ENCODE measurements at regions not wholly inside any gene's neighbourhood (a gene's known extent, or its start where the extent isn't known, plus 50 kb on each side); places are given as distances from the start of the nearest gene placed in this dataset.
"Not testable (repeated sequence)": the region's sequence is repeated elsewhere in the genome, so short reads cannot be mapped to it uniquely, and the experiment has no call there.

- DNase-seq (ENCODE audit: low read depth), result no peak
These were observed 458.8 kb downstream of the METTL4 start for GRCh38 chr18:2112435-2113045.

GRCh38 chr18:2114289-2114688 lies 457.0 kb downstream of the METTL4 start:
- DNase-seq (ENCODE audit: low read depth), result no peak

GRCh38 chr18:2114765-2115164 lies 456.5 kb downstream of the METTL4 start:
- DNase-seq (ENCODE audit: low read depth), result no peak

GRCh38 chr18:2121224-2121623 lies 450.1 kb downstream of the METTL4 start:
- no peak for DNase-seq (ENCODE audit: low read depth)

- no peak for DNase-seq (ENCODE audit: low read depth)
These were observed 448.2 kb downstream of the METTL4 start for GRCh38 chr18:2123077-2123476.

DNA sequence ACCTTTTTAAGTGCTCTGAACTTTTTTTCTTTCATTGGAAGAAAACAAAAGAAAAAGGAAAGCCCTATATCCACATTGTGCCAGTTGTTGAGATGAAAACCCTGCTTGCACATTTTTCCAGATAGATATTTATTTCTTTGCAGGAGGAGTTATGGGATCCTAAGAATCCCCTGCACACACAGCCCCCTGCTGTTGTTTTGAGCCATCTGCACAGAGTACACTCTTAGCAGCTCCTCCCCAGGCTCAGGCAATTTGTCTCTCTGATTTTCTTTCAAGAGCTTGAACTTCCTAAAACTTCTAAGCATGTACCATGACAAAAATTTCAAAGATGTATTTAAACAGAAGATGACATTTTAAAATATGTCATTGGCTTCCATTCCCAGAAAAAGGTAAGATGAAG lies 436.9 kb downstream of the METTL4 start:
- no peak for DNase-seq (ENCODE audit: low read depth)

DNA sequence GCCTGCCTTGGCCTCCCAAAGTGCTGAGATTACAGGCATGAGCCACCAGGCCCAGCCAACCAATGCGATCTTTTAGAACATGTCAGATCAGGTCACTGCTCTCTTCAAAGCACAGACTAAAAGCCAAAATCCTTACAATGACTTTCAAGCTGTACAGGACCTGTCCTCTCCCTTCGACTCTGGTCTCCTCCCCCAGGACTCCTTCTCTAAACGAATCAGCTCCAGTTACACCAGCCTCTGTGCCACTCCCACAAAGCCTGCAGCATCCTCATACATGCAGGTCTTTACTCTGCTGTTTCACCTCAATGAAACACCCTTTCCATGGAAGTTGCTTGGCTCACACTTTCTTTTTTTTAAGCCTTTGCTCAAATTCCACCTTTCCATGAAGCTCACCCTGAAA lies 436.0 kb downstream of the METTL4 start:
- no peak for DNase-seq (ENCODE audit: low read depth)

GRCh38 chr18:2138552-2138951 lies 432.8 kb downstream of the METTL4 start:
- no peak for DNase-seq (ENCODE audit: low read depth)

- DNase-seq (ENCODE audit: low read depth), result no peak
These were observed 431.6 kb downstream of the METTL4 start for GRCh38 chr18:2139691-2140090.

GRCh38 chr18:2143636-2144035 lies 427.7 kb downstream of the METTL4 start:
- no peak for DNase-seq (ENCODE audit: low read depth)

DNA sequence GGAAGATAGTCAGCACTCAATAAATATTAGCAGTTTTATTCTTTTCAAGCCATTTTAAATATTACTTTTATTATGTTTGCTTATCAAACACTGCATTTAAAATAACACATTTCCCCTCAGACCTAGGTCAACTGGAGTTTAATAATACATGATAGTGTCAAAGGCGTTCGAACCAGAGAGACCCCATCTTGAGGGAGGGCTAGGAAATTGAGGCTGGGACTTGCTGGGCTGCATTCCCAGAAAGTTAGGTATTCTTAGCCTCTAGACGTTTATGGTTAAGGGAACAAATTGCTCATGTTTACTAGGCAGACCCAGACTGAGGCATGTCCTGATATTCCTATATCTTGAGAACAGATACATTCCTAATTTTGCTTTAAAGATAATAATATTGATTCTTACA lies 426.5 kb downstream of the METTL4 start:
- no peak for DNase-seq (ENCODE audit: low read depth)

GRCh38 chr18:2146092-2146491 lies 425.2 kb downstream of the METTL4 start:
- no peak for DNase-seq (ENCODE audit: low read depth)

- no peak for DNase-seq (ENCODE audit: low read depth)
These were observed 424.6 kb downstream of the METTL4 start for GRCh38 chr18:2146754-2147153.

- no peak for DNase-seq (ENCODE audit: low read depth)
These were observed 423.7 kb downstream of the METTL4 start for GRCh38 chr18:2147476-2148230.

DNA sequence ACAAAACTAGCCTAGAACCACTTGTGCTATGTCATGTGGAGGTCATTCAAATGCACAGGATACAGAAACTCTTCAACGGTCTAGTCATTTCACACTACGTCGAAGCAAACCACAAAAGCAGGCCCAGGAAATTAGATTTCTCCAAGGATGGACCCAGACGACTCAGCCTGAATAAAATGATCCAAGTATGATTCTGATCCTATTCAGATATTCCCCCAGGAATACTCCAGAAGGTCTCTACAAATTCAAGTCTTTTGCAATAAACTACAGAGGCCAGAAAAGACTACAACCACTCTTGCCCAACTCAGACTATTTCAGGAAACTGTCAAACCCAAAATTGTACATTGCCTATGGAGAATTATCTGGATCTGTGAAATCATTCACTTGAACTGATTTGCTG lies 422.5 kb downstream of the METTL4 start:
- DNase-seq (ENCODE audit: low read depth), result no peak

DNA sequence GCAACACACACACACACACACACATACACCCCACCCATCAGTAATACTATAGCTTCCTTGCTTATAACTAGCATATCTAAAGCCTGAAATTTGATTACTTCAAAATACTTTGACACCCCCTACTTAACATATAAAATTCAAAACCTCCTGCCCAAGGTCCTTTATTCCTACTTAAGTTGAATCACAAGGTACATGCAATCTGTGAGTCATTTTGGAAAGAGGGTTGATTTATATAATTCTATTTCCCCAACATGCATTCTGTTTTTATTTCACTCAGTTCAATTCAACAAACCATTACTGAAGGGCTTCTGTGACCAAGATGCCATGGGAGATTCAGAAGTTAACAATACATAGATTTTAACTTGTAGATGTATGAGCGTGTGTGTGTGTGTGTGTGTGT lies 420.7 kb downstream of the METTL4 start:
- DNase-seq (ENCODE audit: low read depth), result no peak

DNA sequence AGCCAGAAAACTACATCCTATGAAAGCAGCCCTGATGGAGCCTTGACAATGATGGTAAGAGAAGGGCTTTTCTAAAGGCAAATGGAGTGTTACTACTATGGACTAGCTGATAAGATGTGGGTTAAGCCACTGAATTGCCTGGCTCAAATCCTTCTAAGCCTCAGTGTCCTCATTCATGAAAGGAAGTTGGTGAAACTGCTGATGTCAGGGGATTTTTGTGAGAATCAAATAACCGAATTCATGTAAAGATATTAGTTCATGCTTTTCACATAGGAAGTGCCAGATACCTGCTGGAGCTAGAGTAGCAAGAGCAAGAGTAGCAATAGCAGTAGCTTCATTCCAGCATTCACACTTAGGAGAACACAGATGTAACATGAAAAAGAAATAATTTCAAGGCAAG lies 417.0 kb downstream of the METTL4 start:
- no peak for DNase-seq (ENCODE audit: low read depth)

DNA sequence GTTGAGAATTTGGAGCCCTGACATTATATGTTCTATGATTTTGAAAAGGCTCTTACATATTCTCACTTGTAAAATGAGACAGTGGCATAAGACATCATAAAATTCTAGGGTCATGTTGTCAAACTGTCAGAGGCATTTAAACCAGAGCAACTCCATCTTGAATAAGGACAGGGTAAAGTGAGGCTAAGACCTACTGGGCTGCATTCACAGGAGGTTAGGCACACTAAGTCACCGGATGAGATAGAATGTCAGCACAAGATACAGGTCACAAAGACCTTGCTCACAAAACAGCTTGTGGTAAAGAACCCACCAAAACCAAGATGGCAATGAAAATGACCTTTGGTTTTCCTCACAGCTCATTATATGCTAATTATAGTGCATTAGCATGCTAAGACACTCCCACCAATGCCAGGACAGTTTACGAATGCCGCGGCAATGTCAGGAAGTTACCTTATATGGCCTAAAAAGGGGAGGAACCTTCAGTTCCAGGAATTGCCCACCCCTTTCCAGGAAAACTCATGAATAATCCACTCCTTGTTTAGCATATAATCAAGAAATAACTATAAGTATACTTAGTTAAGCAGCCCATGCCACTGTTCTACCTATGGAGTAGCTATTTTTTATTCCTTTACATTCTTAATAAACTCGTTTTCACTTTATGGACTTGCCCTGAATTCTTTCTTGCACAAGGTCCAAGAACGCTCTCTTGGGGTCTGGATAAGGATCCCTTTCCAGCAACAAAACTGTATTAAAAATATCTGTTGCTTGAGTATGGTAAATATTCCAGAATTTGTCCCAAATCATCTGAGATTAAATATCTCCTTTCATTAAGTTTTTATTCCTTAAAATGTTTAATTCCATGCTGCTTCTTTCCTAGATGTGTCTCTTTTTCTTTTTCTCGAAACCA lies 406.4 kb downstream of the METTL4 start:
- DNase-seq (ENCODE audit: low read depth), result no peak

DNA sequence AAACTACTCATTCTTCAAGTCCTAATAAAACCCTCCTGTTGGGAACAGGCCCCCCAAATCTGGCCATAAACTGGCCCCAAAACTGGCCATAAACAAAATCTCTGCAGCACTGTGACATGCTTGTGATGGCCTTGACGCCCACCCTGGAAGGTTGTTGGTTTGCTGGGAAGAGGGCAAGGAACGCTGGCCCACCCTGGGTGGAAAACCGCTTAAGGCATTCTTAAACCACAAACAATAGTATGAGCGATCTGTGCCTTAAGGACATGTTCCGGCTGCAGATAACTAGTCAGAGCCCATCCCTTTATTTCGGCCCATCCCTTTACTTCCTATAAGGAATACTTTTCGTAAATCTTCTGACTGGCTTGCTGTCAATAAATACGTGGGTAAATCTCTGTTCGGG lies 404.4 kb downstream of the METTL4 start:
- not testable (repeated sequence) for DNase-seq (ENCODE audit: low read depth)

GRCh38 chr18:2168022-2168421 lies 403.3 kb downstream of the METTL4 start:
- no peak for DNase-seq (ENCODE audit: low read depth)

GRCh38 chr18:2169656-2170055 lies 401.6 kb downstream of the METTL4 start:
- no peak for DNase-seq (ENCODE audit: low read depth)

GRCh38 chr18:2171840-2172625 lies 399.3 kb downstream of the METTL4 start:
- no peak for DNase-seq (ENCODE audit: low read depth)

All from activated T-helper 1 cell treated with Interleukin-2 at 50 U/mL for 16 hours (primary cell).